Neutrophil (primary cell): ENCODE measurements at regions not wholly inside any gene's neighbourhood (a gene's known extent, or its start where the extent isn't known, plus 50 kb on each side); places are given as distances from the start of the nearest gene placed in this dataset.

Experiments used
- H3K27ac ChIP-seq: fragments of 200-600 bp; sonication (generic); 2 replicates; pipeline ENCODE4 v1.5.1; 2016; ENCODE audit warnings: mild to moderate bottlenecking, moderate library complexity
- H3K27me3 ChIP-seq: fragments of 200-600 bp; sonication (generic); 2 replicates; pipeline ENCODE4 v1.6.0; 2016; ENCODE audit warnings: mild to moderate bottlenecking
- H3K36me3 ChIP-seq: fragments of 200-600 bp; sonication (generic); 2 replicates; pipeline ENCODE4 v1.5.1; 2017
- H3K4me1 ChIP-seq, 2 experiments: fragments of 200-600 bp in 1 of 2; sonication (generic) in 1 of 2; 1 replicate in 1 of 2; 2 replicates in 1 of 2; pipeline versions ENCODE4 v1.5.1 to v1.6.1; 2013 to 2016; ENCODE audit warnings: low read depth in 1 of 2, low read length in 1 of 2, mild to moderate bottlenecking in 1 of 2, moderate library complexity in 1 of 2; ENCODE audit not compliant: control insufficient read depth in 1 of 2, insufficient read depth in 1 of 2
- H3K4me3 ChIP-seq, 2 experiments: fragments of 200-600 bp in 1 of 2; sonication (generic) in 1 of 2; 1 replicate in 1 of 2; 2 replicates in 1 of 2; pipeline ENCODE4 v1.5.1; 2013 to 2016; ENCODE audit warnings: low read depth in 1 of 2, low read length in 1 of 2, mild to moderate bottlenecking in 1 of 2, moderate library complexity in 1 of 2
- H3K9me3 ChIP-seq: fragments of 200-600 bp; sonication (generic); 2 replicates; pipeline ENCODE4 v1.5.1; 2016
- TF ChIP-seq, protein P1 (sequence below): fragments of 200-600 bp; sonication (generic); IDR thresholded peaks from 2 replicates; pipeline ENCODE4 v1.5.1; 2016; ENCODE audit warnings: antibody characterized with exemption

- TF ChIP-seq, protein P1, sequence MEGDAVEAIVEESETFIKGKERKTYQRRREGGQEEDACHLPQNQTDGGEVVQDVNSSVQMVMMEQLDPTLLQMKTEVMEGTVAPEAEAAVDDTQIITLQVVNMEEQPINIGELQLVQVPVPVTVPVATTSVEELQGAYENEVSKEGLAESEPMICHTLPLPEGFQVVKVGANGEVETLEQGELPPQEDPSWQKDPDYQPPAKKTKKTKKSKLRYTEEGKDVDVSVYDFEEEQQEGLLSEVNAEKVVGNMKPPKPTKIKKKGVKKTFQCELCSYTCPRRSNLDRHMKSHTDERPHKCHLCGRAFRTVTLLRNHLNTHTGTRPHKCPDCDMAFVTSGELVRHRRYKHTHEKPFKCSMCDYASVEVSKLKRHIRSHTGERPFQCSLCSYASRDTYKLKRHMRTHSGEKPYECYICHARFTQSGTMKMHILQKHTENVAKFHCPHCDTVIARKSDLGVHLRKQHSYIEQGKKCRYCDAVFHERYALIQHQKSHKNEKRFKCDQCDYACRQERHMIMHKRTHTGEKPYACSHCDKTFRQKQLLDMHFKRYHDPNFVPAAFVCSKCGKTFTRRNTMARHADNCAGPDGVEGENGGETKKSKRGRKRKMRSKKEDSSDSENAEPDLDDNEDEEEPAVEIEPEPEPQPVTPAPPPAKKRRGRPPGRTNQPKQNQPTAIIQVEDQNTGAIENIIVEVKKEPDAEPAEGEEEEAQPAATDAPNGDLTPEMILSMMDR: no peak
- no peak overlapping the region for H3K4me3 ChIP-seq
- H3K27ac ChIP-seq: no peak overlapping the region
These were observed 68.6 kb upstream of the FOXA2 start for GRCh38 chr20:22652681-22653588.

DNA sequence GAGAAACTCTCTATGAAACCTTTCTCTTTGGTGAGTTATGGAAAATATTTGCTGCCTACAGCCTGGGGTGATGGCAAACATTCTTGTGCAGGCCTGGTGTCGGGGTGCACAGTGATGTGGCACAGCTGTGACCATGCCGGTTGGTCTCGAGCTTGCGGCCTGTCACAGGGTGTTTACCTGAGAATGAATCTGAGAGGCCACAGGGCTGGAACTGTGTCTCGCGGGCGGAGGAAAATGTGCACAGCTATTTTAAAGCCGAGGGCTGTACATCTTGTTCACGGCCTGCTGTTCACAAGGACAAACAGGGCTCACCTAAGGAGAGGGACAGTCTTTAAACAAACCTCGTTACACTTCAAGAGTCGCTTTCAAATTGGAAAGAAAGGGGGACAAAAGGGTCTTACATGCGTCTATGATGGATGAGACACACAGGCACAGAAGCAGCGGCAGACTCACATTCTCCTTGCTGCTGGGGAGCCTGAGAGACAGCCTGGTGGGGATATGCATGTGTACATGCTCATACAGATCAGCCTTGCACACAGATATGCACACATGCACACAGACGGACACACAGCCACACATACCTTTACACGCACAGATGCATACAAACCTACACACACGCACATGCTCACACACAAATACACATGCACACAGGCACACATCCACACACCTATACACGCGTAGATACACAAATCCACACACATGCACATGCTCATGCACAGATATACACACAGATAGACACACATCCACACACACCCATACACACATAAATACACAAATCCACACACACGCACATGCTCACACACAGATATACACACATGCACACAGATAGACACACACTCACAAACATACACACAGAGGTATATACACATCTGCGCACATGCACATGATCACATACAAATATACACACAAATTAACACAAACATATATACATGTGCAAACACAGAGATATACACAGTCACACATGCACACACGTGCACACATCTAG lies 69.6 kb upstream of the FOXA2 start:
- Histone ChIP-seq H3K36me3 (no peaks in the 10 kb centered on the region), H3K27ac (no peak overlapping the region), H3K4me1 (no peaks in the 10 kb centered on the region), H3K9me3 (no peaks in the 10 kb centered on the region), H3K4me3 (no peak overlapping the region), H3K27me3 (peaks cover 25% of the 10 kb centered on the region)
- TF ChIP-seq, protein P1: no peak

More at GRCh38 chr20:22652681-22653588, 68.6 kb upstream of the FOXA2 start:
- Histone ChIP-seq H3K36me3 (no peaks in the 10 kb centered on the region), H3K4me1 (no peaks in the 10 kb centered on the region), H3K9me3 (no peaks in the 10 kb centered on the region), H3K27me3 (peaks cover 15% of the 10 kb centered on the region)

GRCh38 chr20:22663528-22664025 lies 79.2 kb upstream of the FOXA2 start:
- no peaks in the 10 kb centered on the region for H3K4me1 ChIP-seq
- H3K36me3 ChIP-seq: no peaks in the 10 kb centered on the region
- no peak overlapping the region for H3K27ac ChIP-seq
- no peak overlapping the region for H3K4me3 ChIP-seq
- peaks cover 24% of the 10 kb centered on the region for H3K27me3 ChIP-seq
- H3K9me3 ChIP-seq: no peaks in the 10 kb centered on the region
- TF ChIP-seq, protein P1: no peak

DNA sequence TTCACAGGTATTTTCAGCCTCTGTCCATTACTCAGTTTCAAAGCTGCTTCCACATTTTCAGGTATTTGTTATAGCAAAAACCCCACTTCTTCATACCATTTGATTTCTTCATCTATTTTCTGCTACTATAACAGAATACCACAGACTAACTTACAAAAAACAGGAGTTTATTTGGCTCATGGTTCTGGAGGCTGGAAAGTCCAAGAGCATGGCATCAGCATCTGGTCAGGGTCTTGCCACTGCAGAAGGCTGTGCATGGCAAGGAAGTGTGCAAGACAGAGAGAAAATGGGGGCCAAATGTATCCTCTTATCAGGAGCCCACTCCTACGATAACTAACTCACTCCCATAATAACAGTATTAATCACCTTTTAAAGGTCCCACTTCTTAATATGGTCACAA lies 82.8 kb upstream of the FOXA2 start:
- Histone ChIP-seq H3K4me1 (no peaks in the 10 kb centered on the region), H3K36me3 (no peaks in the 10 kb centered on the region), H3K9me3 (no peaks in the 10 kb centered on the region), H3K27me3 (peaks cover 17% of the 10 kb centered on the region), H3K4me3 (no peak overlapping the region), H3K27ac (no peak overlapping the region)
- TF ChIP-seq, protein P1: no peak

GRCh38 chr20:22672191-22672590 lies 87.8 kb upstream of the FOXA2 start:
- no peak overlapping the region for H3K4me3 ChIP-seq
- H3K36me3 ChIP-seq: no peaks in the 10 kb centered on the region
- TF ChIP-seq, protein P1: no peak
- no peak overlapping the region for H3K27ac ChIP-seq
- H3K4me1 ChIP-seq: no peaks in the 10 kb centered on the region
- no peaks in the 10 kb centered on the region for H3K27me3 ChIP-seq
- no peaks in the 10 kb centered on the region for H3K9me3 ChIP-seq
